ENCODE measurements at regions not wholly inside any gene's neighbourhood (a gene's known extent, or its start where the extent isn't known, plus 50 kb on each side); places are given as distances from the start of the nearest gene placed in this dataset.

- Histone ChIP-seq H3K27me3 (ENCODE audit: control insufficient read depth, low read length) (no peaks in the 10 kb centered on the region), H3K79me2 (ENCODE audit: control insufficient read depth, low read length) (no peaks in the 10 kb centered on the region), H3K9me2 (replicated peaks; ENCODE audit: control insufficient read depth, low read length) (no peaks in the 10 kb centered on the region), H3K36me3 (ENCODE audit: control insufficient read depth, low read length) (no peaks in the 10 kb centered on the region), H3K4me2 (ENCODE audit: low read length) (no peak overlapping the region), H3K4me3 (ENCODE audit: low read length) (no peak overlapping the region), H3K27ac (ENCODE audit: low read depth, low read length) (no peak overlapping the region), H4K20me1 (ENCODE audit: control insufficient read depth, insufficient read depth, low read depth, low read length) (no peaks in the 10 kb centered on the region), H3K9me3 (ENCODE audit: control insufficient read depth, insufficient read depth, low read length) (no peaks in the 10 kb centered on the region), H3K4me1 (ENCODE audit: control insufficient read depth, low read length) (no peaks in the 10 kb centered on the region), H3F3A (ENCODE audit: control insufficient read depth, insufficient read depth) (no peaks in the 10 kb centered on the region)
- TF ChIP-seq EZH2phosphoT487 (IDR thresholded peaks at IDR 0.05; ENCODE audit: borderline replicate concordance, low read length): no peak
- TF ChIP-seq, protein P1, sequence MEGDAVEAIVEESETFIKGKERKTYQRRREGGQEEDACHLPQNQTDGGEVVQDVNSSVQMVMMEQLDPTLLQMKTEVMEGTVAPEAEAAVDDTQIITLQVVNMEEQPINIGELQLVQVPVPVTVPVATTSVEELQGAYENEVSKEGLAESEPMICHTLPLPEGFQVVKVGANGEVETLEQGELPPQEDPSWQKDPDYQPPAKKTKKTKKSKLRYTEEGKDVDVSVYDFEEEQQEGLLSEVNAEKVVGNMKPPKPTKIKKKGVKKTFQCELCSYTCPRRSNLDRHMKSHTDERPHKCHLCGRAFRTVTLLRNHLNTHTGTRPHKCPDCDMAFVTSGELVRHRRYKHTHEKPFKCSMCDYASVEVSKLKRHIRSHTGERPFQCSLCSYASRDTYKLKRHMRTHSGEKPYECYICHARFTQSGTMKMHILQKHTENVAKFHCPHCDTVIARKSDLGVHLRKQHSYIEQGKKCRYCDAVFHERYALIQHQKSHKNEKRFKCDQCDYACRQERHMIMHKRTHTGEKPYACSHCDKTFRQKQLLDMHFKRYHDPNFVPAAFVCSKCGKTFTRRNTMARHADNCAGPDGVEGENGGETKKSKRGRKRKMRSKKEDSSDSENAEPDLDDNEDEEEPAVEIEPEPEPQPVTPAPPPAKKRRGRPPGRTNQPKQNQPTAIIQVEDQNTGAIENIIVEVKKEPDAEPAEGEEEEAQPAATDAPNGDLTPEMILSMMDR (IDR thresholded peaks at IDR 0.05; ENCODE audit: low read depth, low read length, poor library complexity, severe bottlenecking): no peak
These were observed 451.3 kb downstream of the AJAP1 start for GRCh38 chr1:5105744-5106143.

DNA sequence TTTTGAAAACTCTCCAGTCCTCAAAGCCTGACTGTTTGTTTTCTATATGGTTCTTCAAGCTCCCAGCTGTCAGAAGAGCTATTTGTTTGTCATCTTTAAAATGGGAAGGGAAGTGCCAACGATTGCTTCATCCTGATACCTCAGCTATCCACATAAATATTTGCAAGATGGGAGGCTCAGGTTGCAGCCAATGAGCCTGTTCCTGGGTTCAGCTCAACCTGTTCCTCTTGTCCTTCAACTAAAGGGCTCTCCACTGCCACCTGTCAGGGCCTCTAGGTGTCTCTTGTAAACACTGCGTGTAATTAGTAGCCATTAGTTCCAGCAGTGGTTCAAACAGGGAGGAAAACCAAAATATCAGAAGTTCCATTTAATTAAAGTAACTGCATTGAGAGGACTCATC, 445.1 kb downstream of the AJAP1 start:
- no peaks in the 10 kb centered on the region for H3K9me2 ChIP-seq (replicated peaks; ENCODE audit: control insufficient read depth, low read length)
- H3K27ac ChIP-seq (ENCODE audit: low read depth, low read length): no peak overlapping the region
- no peak overlapping the region for H3K4me2 ChIP-seq (ENCODE audit: low read length)
- TF ChIP-seq EZH2phosphoT487 (IDR thresholded peaks at IDR 0.05; ENCODE audit: borderline replicate concordance, low read length): no peak
- TF ChIP-seq, protein P1 (IDR thresholded peaks at IDR 0.05; ENCODE audit: low read depth, low read length, poor library complexity, severe bottlenecking): no peak
- H4K20me1 ChIP-seq (ENCODE audit: control insufficient read depth, insufficient read depth, low read depth, low read length): no peaks in the 10 kb centered on the region
- no peaks in the 10 kb centered on the region for H3K27me3 ChIP-seq (ENCODE audit: control insufficient read depth, low read length)
- H3K9me3 ChIP-seq (ENCODE audit: control insufficient read depth, insufficient read depth, low read length): no peaks in the 10 kb centered on the region
- no peak overlapping the region for H3K4me3 ChIP-seq (ENCODE audit: low read length)
- H3F3A ChIP-seq (ENCODE audit: control insufficient read depth, insufficient read depth): no peaks in the 10 kb centered on the region
- H3K79me2 ChIP-seq (ENCODE audit: control insufficient read depth, low read length): no peaks in the 10 kb centered on the region
- H3K4me1 ChIP-seq (ENCODE audit: control insufficient read depth, low read length): no peaks in the 10 kb centered on the region
- no peaks in the 10 kb centered on the region for H3K36me3 ChIP-seq (ENCODE audit: control insufficient read depth, low read length)

GRCh38 chr1:5098981-5099385, 444.6 kb downstream of the AJAP1 start:
- TF ChIP-seq, protein P1 (IDR thresholded peaks at IDR 0.05; ENCODE audit: low read depth, low read length, poor library complexity, severe bottlenecking): no peak
- no peak for TF ChIP-seq EZH2phosphoT487 (IDR thresholded peaks at IDR 0.05; ENCODE audit: borderline replicate concordance, low read length)

GRCh38 chr1:5093042-5093441, 438.6 kb downstream of the AJAP1 start:
- no peaks in the 10 kb centered on the region for H4K20me1 ChIP-seq (ENCODE audit: control insufficient read depth, insufficient read depth, low read depth, low read length)
- no peak overlapping the region for H3K4me2 ChIP-seq (ENCODE audit: low read length)
- H3K4me1 ChIP-seq (ENCODE audit: control insufficient read depth, low read length): no peaks in the 10 kb centered on the region
- H3K4me3 ChIP-seq (ENCODE audit: low read length): no peak overlapping the region
- H3F3A ChIP-seq (ENCODE audit: control insufficient read depth, insufficient read depth): no peaks in the 10 kb centered on the region
- TF ChIP-seq, protein P1 (IDR thresholded peaks at IDR 0.05; ENCODE audit: low read depth, low read length, poor library complexity, severe bottlenecking): no peak
- no peak for TF ChIP-seq EZH2phosphoT487 (IDR thresholded peaks at IDR 0.05; ENCODE audit: borderline replicate concordance, low read length)
- no peaks in the 10 kb centered on the region for H3K79me2 ChIP-seq (ENCODE audit: control insufficient read depth, low read length)
- H3K36me3 ChIP-seq (ENCODE audit: control insufficient read depth, low read length): no peaks in the 10 kb centered on the region
- no peaks in the 10 kb centered on the region for H3K9me2 ChIP-seq (replicated peaks; ENCODE audit: control insufficient read depth, low read length)
- H3K9me3 ChIP-seq (ENCODE audit: control insufficient read depth, insufficient read depth, low read length): peaks cover 13% of the 10 kb centered on the region
- H3K27ac ChIP-seq (ENCODE audit: low read depth, low read length): no peak overlapping the region
- H3K27me3 ChIP-seq (ENCODE audit: control insufficient read depth, low read length): no peaks in the 10 kb centered on the region

More at GRCh38 chr1:5098981-5099385, 444.6 kb downstream of the AJAP1 start:
- no peaks in the 10 kb centered on the region for H4K20me1 ChIP-seq (ENCODE audit: control insufficient read depth, insufficient read depth, low read depth, low read length)
- H3K27me3 ChIP-seq (ENCODE audit: control insufficient read depth, low read length): no peaks in the 10 kb centered on the region
- no peaks in the 10 kb centered on the region for H3F3A ChIP-seq (ENCODE audit: control insufficient read depth, insufficient read depth)
- no peaks in the 10 kb centered on the region for H3K4me1 ChIP-seq (ENCODE audit: control insufficient read depth, low read length)
- no peaks in the 10 kb centered on the region for H3K9me3 ChIP-seq (ENCODE audit: control insufficient read depth, insufficient read depth, low read length)
- no peaks in the 10 kb centered on the region for H3K9me2 ChIP-seq (replicated peaks; ENCODE audit: control insufficient read depth, low read length)
- no peak overlapping the region for H3K4me3 ChIP-seq (ENCODE audit: low read length)
- no peaks in the 10 kb centered on the region for H3K79me2 ChIP-seq (ENCODE audit: control insufficient read depth, low read length)
- H3K36me3 ChIP-seq (ENCODE audit: control insufficient read depth, low read length): no peaks in the 10 kb centered on the region
- no peak overlapping the region for H3K27ac ChIP-seq (ENCODE audit: low read depth, low read length)
- no peak overlapping the region for H3K4me2 ChIP-seq (ENCODE audit: low read length)

Data from DOHH2 (cell line).